GM13976 (cell line): ENCODE measurements at regions not wholly inside any gene's neighbourhood (a gene's known extent, or its start where the extent isn't known, plus 50 kb on each side); places are given as distances from the start of the nearest gene placed in this dataset.

Experiments used
- DNase-seq: peaks from one replicate; pipeline ENCODE4 v3.0.0; 2012; ENCODE audit warnings: low spot score
- in situ Hi-C: fragments of 300-500 bp; cut with MboI; formaldehyde crosslinking; loops from one replicate; pipeline ENCODE4 v1.12.0; 2022; ENCODE audit warnings: low sequenced_read_pairs, mixed read lengths, inconsistent platforms; ENCODE audit not compliant: unreplicated experiment
- TF ChIP-seq, protein P1 (sequence below): IDR thresholded peaks from 2 replicates; pipeline ENCODE4 v1.5.1; 2012; ENCODE audit warnings: borderline replicate concordance, mild to moderate bottlenecking; ENCODE audit not compliant: insufficient read depth; ENCODE audit errors: extremely low read depth, missing control alignments, control extremely low read depth

- TF ChIP-seq, protein P1, sequence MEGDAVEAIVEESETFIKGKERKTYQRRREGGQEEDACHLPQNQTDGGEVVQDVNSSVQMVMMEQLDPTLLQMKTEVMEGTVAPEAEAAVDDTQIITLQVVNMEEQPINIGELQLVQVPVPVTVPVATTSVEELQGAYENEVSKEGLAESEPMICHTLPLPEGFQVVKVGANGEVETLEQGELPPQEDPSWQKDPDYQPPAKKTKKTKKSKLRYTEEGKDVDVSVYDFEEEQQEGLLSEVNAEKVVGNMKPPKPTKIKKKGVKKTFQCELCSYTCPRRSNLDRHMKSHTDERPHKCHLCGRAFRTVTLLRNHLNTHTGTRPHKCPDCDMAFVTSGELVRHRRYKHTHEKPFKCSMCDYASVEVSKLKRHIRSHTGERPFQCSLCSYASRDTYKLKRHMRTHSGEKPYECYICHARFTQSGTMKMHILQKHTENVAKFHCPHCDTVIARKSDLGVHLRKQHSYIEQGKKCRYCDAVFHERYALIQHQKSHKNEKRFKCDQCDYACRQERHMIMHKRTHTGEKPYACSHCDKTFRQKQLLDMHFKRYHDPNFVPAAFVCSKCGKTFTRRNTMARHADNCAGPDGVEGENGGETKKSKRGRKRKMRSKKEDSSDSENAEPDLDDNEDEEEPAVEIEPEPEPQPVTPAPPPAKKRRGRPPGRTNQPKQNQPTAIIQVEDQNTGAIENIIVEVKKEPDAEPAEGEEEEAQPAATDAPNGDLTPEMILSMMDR = no peak
- DNase-seq = no peak
- in situ Hi-C loops = no loop called here
These were observed 847.1 kb downstream of the KCNT2 start for GRCh38 chr1:195761104-195761503.

- in situ Hi-C loops = no loop called here
- no peak for DNase-seq
These were observed 852.1 kb downstream of the KCNT2 start for GRCh38 chr1:195756109-195756508.

DNA sequence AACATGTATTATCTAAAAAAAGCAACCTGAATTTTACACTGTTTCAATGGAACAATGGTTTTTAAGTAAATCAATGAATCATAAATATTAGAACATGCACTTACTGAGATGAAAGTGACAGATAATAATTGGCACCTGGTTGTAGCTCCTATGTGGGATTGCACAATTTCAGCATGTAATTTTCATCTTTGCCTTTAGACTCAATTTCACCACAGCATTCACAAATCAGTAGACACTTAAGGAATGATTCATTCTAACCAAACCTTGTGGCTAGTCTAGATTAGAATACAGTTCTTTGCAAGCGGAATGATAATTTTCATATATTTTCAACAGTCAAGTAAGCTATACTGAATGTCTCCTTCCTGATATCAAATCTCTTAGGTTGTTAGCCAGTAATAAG lies 853.4 kb downstream of the KCNT2 start:
- no peak for DNase-seq
- TF ChIP-seq, protein P1 = no peak

More at GRCh38 chr1:195756109-195756508, 852.1 kb downstream of the KCNT2 start:
- TF ChIP-seq, protein P1 = no peak

GRCh38 chr1:195754303-195754702 lies 853.9 kb downstream of the KCNT2 start:
- in situ Hi-C loops = no loop called here
- TF ChIP-seq, protein P1 = no peak
- DNase-seq = no peak

More for the DNA sequence above, 853.4 kb downstream of the KCNT2 start:
- in situ Hi-C loops = no loop called here

GRCh38 chr1:195748969-195749368 lies 859.3 kb downstream of the KCNT2 start:
- no peak for DNase-seq
- in situ Hi-C loops = no loop called here
- TF ChIP-seq, protein P1 = no peak

- no peak for DNase-seq
- in situ Hi-C loops = no loop called here
These were observed 862.8 kb downstream of the KCNT2 start for GRCh38 chr1:195745189-195746010.

More at GRCh38 chr1:195745189-195746010, 862.8 kb downstream of the KCNT2 start:
- TF ChIP-seq, protein P1 = no peak
